ENCODE measurements at regions not wholly inside any gene's neighbourhood (a gene's known extent, or its start where the extent isn't known, plus 50 kb on each side); places are given as distances from the start of the nearest gene placed in this dataset.

GRCh38 chr15:38894243-38894948 lies 329.8 kb upstream of the RASGRP1 start:
- TF ChIP-seq EZH2 (IDR thresholded peaks at IDR 0.05; ENCODE audit: insufficient read depth, poor library complexity, severe bottlenecking): no peak
- TF ChIP-seq EZH2phosphoT487 (IDR thresholded peaks at IDR 0.05; ENCODE audit: insufficient read depth, low read depth): no peak
